ENCODE measurements at regions not wholly inside any gene's neighbourhood (a gene's known extent, or its start where the extent isn't known, plus 50 kb on each side); places are given as distances from the start of the nearest gene placed in this dataset.

GRCh38 chr2:238548902-238549462 lies 122.3 kb downstream of the ASB1 start:
- H3K27me3 ChIP-seq (ENCODE audit: insufficient read depth, poor library complexity, severe bottlenecking): no peaks in the 10 kb centered on the region
- TF ChIP-seq GABPA (IDR thresholded peaks at IDR 0.05; ENCODE audit: low read depth): no peak
- TF ChIP-seq, protein P1, sequence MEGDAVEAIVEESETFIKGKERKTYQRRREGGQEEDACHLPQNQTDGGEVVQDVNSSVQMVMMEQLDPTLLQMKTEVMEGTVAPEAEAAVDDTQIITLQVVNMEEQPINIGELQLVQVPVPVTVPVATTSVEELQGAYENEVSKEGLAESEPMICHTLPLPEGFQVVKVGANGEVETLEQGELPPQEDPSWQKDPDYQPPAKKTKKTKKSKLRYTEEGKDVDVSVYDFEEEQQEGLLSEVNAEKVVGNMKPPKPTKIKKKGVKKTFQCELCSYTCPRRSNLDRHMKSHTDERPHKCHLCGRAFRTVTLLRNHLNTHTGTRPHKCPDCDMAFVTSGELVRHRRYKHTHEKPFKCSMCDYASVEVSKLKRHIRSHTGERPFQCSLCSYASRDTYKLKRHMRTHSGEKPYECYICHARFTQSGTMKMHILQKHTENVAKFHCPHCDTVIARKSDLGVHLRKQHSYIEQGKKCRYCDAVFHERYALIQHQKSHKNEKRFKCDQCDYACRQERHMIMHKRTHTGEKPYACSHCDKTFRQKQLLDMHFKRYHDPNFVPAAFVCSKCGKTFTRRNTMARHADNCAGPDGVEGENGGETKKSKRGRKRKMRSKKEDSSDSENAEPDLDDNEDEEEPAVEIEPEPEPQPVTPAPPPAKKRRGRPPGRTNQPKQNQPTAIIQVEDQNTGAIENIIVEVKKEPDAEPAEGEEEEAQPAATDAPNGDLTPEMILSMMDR (IDR thresholded peaks at IDR 0.05; ENCODE audit: insufficient read depth, low read length): no peak
- no peak for TF ChIP-seq POLR2AphosphoS5 (IDR thresholded peaks at IDR 0.05; ENCODE audit: low read depth)
- TF ChIP-seq SPI1 (IDR thresholded peaks at IDR 0.05; ENCODE audit: borderline replicate concordance, low read depth): no peak
- TF ChIP-seq REST (IDR thresholded peaks at IDR 0.05; ENCODE audit: insufficient replicate concordance, low read depth): no peak
- H3K4me3 ChIP-seq (replicated peaks; ENCODE audit: insufficient read depth, low read length): no peak overlapping the region
- H3K27ac ChIP-seq (replicated peaks): no peak overlapping the region
- no peak for DNase-seq (ENCODE audit: low read depth in 1 of 2, low spot score in 1 of 2)

- no peak overlapping the region for H3K27ac ChIP-seq (replicated peaks)
- no peak for DNase-seq (ENCODE audit: low read depth in 1 of 2, low spot score in 1 of 2)
- TF ChIP-seq, protein P1 (IDR thresholded peaks at IDR 0.05; ENCODE audit: insufficient read depth, low read length): no peak
- TF ChIP-seq POLR2AphosphoS5 (IDR thresholded peaks at IDR 0.05; ENCODE audit: low read depth) (no peak), REST (IDR thresholded peaks at IDR 0.05; ENCODE audit: insufficient replicate concordance, low read depth) (no peak), GABPA (IDR thresholded peaks at IDR 0.05; ENCODE audit: low read depth) (no peak), SPI1 (IDR thresholded peaks at IDR 0.05; ENCODE audit: borderline replicate concordance, low read depth) (no peak)
- no peak overlapping the region for H3K4me3 ChIP-seq (replicated peaks; ENCODE audit: insufficient read depth, low read length)
- H3K27me3 ChIP-seq (ENCODE audit: insufficient read depth, poor library complexity, severe bottlenecking): no peaks in the 10 kb centered on the region
Measured at GRCh38 chr2:238549866-238550265, 123.1 kb downstream of the ASB1 start.

DNA sequence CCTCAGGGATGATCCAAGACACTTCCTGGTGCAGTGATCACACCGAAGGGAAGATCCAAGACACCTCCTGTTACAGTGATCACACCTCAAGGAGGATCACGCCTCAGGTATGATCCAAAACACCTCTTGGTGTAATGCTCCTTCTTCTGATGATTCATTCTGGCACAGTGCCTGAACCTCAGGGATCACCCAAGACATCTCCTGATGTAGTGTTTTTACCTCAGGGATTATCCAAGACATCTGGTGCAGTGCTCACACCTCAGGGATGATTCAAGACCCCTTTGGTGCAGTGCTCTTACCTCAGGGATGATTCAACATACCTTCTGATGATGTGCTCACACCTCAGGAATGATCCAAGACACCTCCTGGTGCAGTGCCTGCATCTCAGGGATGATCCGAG lies 124.4 kb downstream of the ASB1 start:
- no peaks in the 10 kb centered on the region for H3K27me3 ChIP-seq (ENCODE audit: insufficient read depth, poor library complexity, severe bottlenecking)
- no peak overlapping the region for H3K4me3 ChIP-seq (replicated peaks; ENCODE audit: insufficient read depth, low read length)
- no peak for DNase-seq (ENCODE audit: low read depth in 1 of 2, low spot score in 1 of 2)
- TF ChIP-seq GABPA (IDR thresholded peaks at IDR 0.05; ENCODE audit: low read depth): no peak
- H3K27ac ChIP-seq (replicated peaks): no peak overlapping the region

DNA sequence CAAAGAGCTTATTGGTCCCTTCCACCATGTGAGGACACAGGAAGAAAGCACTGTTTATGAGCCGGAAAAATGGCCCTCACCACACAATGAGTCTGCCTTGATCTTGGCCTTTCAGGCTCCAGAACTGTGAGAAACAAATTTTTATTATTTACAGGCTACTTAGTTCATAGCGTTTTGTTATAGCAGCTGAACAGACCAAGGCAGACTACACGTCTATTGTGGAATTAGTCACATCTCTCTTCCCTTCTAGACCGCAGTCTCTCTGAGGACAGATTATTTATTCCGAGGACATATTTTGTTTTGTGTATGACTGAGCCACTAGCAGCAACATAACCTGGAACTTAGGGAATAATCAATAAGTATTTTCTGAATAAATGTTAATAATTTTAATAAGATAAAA lies 125.5 kb downstream of the ASB1 start:
- no peak overlapping the region for H3K27ac ChIP-seq (replicated peaks)
- no peak for DNase-seq (ENCODE audit: low read depth in 1 of 2, low spot score in 1 of 2)
- no peak overlapping the region for H3K4me3 ChIP-seq (replicated peaks; ENCODE audit: insufficient read depth, low read length)
- H3K27me3 ChIP-seq (ENCODE audit: insufficient read depth, poor library complexity, severe bottlenecking): no peaks in the 10 kb centered on the region
- TF ChIP-seq POLR2AphosphoS5 (IDR thresholded peaks at IDR 0.05; ENCODE audit: low read depth) (no peak), SPI1 (IDR thresholded peaks at IDR 0.05; ENCODE audit: borderline replicate concordance, low read depth) (no peak), GABPA (IDR thresholded peaks at IDR 0.05; ENCODE audit: low read depth) (no peak), REST (IDR thresholded peaks at IDR 0.05; ENCODE audit: insufficient replicate concordance, low read depth) (no peak)
- TF ChIP-seq, protein P1 (IDR thresholded peaks at IDR 0.05; ENCODE audit: insufficient read depth, low read length): no peak

All from HL-60 (cell line).